ENCODE measurements at regions not wholly inside any gene's neighbourhood (a gene's known extent, or its start where the extent isn't known, plus 50 kb on each side); places are given as distances from the start of the nearest gene placed in this dataset.
"Not testable (repeated sequence)": the region's sequence is repeated elsewhere in the genome, so short reads cannot be mapped to it uniquely, and the experiment has no call there.

GRCh38 chr10:20582041-20582440, 315.1 kb downstream of the NEBL start:
- POLR2A ChIA-PET, result interaction anchor here (0.6 kb wide), 1 partner anchor 38 kb away, joined by 3 read pairs; no protein-coding TSS in a partner anchor
- WGBS (ENCODE audit: insufficient coverage), result 83% methylated on average over 1 of the region's 1 CpG
- CTCF ChIA-PET, result no interaction called here
- H3K27ac ChIP-seq (ENCODE audit: insufficient read depth in 1 of 2, low read depth in 1 of 2, low read length in 2 of 2, poor library complexity in 1 of 2, severe bottlenecking in 2 of 2), result no peak overlapping the region
- no peaks in the 10 kb centered on the region for H3K36me3 ChIP-seq (ENCODE audit: control insufficient read depth in 4 of 4, insufficient read depth in 4 of 4, low read length in 3 of 4)
- no peak overlapping the region for H3K4me3 ChIP-seq (ENCODE audit: control insufficient read depth in 1 of 7, extremely low read depth in 1 of 7, insufficient read depth in 4 of 7, low read depth in 2 of 7, low read length in 6 of 7)
- peaks cover 0 to 27% (median 8%) of the 10 kb centered on the region in 5 experiments for H3K9me3 ChIP-seq (ENCODE audit: control extremely low read depth in 1 of 5, control insufficient read depth in 4 of 5, insufficient read depth in 2 of 5, low read depth in 1 of 5, low read length in 4 of 5)
- no peak for DNase-seq
- no peaks in the 10 kb centered on the region for H3K4me1 ChIP-seq (ENCODE audit: control extremely low read depth in 1 of 4, control insufficient read depth in 4 of 4, insufficient read depth in 4 of 4, low read length in 3 of 4)
- no peaks in the 10 kb centered on the region for H3K27me3 ChIP-seq (replicated peaks in 2 of 5; ENCODE audit: control insufficient read depth in 4 of 5, insufficient read depth in 5 of 5, low read length in 4 of 5)

GRCh38 chr10:20573924-20574323, 323.2 kb downstream of the NEBL start:
- Histone ChIP-seq H3K27me3 (replicated peaks in 2 of 5; ENCODE audit: control insufficient read depth in 4 of 5, insufficient read depth in 5 of 5, low read length in 4 of 5) (no peaks in the 10 kb centered on the region), H3K9me3 (ENCODE audit: control extremely low read depth in 1 of 5, control insufficient read depth in 4 of 5, insufficient read depth in 2 of 5, low read depth in 1 of 5, low read length in 4 of 5) (no peaks in the 10 kb centered on the region), H3K27ac (ENCODE audit: insufficient read depth in 1 of 2, low read depth in 1 of 2, low read length in 2 of 2, poor library complexity in 1 of 2, severe bottlenecking in 2 of 2) (no peak overlapping the region), H3K36me3 (ENCODE audit: control insufficient read depth in 4 of 4, insufficient read depth in 4 of 4, low read length in 3 of 4) (no peaks in the 10 kb centered on the region), H3K4me1 (ENCODE audit: control extremely low read depth in 1 of 4, control insufficient read depth in 4 of 4, insufficient read depth in 4 of 4, low read length in 3 of 4) (peaks cover 0 to 15% (median 4%) of the 10 kb centered on the region in 4 experiments), H3K4me3 (ENCODE audit: control insufficient read depth in 1 of 7, extremely low read depth in 1 of 7, insufficient read depth in 4 of 7, low read depth in 2 of 7, low read length in 6 of 7) (no peak overlapping the region)
- ChIA-PET CTCF (no interaction called here), POLR2A (no interaction called here)
- DNase-seq, result no peak
- WGBS (ENCODE audit: insufficient coverage), result 100% methylated on average over 1 of the region's 2 CpGs

DNA sequence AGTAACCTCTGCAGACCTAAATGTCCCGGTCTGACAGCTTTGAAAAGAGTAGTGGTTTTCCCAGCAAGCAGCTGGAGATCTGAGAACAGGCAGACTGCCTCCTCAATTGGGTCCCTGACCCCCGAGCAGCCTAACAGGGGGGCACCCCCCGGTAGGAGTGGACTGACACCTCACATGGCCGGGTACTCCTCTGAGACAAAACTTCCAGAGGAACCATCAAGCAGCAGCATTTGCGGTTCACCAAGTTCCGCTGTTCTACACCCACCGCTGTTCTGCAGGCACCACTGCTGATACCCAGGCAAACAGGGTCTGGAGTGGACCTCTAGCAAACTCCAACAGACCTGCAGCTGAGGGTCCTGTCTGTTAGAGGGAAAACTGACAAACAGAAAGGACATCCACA, 341.1 kb downstream of the NEBL start:
- WGBS (ENCODE audit: insufficient coverage), result 100% methylated on average over 5 of the region's 7 CpGs
- H3K9me3 ChIP-seq (ENCODE audit: control extremely low read depth in 1 of 5, control insufficient read depth in 4 of 5, insufficient read depth in 2 of 5, low read depth in 1 of 5, low read length in 4 of 5); H3K27ac ChIP-seq (ENCODE audit: insufficient read depth in 1 of 2, low read depth in 1 of 2, low read length in 2 of 2, poor library complexity in 1 of 2, severe bottlenecking in 2 of 2); H3K27me3 ChIP-seq (replicated peaks in 2 of 5; ENCODE audit: control insufficient read depth in 4 of 5, insufficient read depth in 5 of 5, low read length in 4 of 5); H3K36me3 ChIP-seq (ENCODE audit: control insufficient read depth in 4 of 4, insufficient read depth in 4 of 4, low read length in 3 of 4); H3K4me3 ChIP-seq (ENCODE audit: control insufficient read depth in 1 of 7, extremely low read depth in 1 of 7, insufficient read depth in 4 of 7, low read depth in 2 of 7, low read length in 6 of 7); DNase-seq; CTCF ChIA-PET; H3K4me1 ChIP-seq (ENCODE audit: control extremely low read depth in 1 of 4, control insufficient read depth in 4 of 4, insufficient read depth in 4 of 4, low read length in 3 of 4); POLR2A ChIA-PET: not testable (repeated sequence)

DNA sequence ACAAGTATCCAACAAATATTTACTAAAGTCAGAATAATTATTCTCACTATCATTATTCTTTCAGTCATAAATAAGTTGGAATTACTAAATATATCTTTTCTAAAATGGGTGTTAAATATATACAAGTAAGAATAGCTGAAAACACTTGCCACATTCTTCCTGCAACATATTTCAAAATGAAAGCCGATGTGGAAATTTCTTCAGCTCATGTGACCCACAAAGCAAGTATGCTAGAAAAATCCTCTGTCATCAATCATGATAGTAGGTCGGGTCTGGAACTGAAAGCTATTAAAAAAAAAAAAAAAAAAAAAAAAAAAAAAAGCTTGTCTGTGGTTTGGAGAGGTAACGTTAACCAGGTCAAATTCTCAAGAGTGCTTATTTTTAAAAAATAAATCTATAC, 344.7 kb downstream of the NEBL start:
- Histone ChIP-seq H3K4me3 (ENCODE audit: control insufficient read depth in 1 of 7, extremely low read depth in 1 of 7, insufficient read depth in 4 of 7, low read depth in 2 of 7, low read length in 6 of 7) (no peak overlapping the region), H3K27ac (ENCODE audit: insufficient read depth in 1 of 2, low read depth in 1 of 2, low read length in 2 of 2, poor library complexity in 1 of 2, severe bottlenecking in 2 of 2) (no peak overlapping the region), H3K4me1 (ENCODE audit: control extremely low read depth in 1 of 4, control insufficient read depth in 4 of 4, insufficient read depth in 4 of 4, low read length in 3 of 4) (peaks cover 0 to 6% (median 2%) of the 10 kb centered on the region in 4 experiments), H3K9me3 (ENCODE audit: control extremely low read depth in 1 of 5, control insufficient read depth in 4 of 5, insufficient read depth in 2 of 5, low read depth in 1 of 5, low read length in 4 of 5) (no peaks in the 10 kb centered on the region), H3K27me3 (replicated peaks in 2 of 5; ENCODE audit: control insufficient read depth in 4 of 5, insufficient read depth in 5 of 5, low read length in 4 of 5) (no peaks in the 10 kb centered on the region), H3K36me3 (ENCODE audit: control insufficient read depth in 4 of 4, insufficient read depth in 4 of 4, low read length in 3 of 4) (no peaks in the 10 kb centered on the region)
- WGBS (ENCODE audit: insufficient coverage), result no CpG with 5 or more reads among the region's 3 CpGs
- ChIA-PET CTCF (no interaction called here), POLR2A (interaction anchor here (0.6 kb wide), 1 partner anchor 515 kb away, joined by 3 read pairs; no protein-coding TSS in a partner anchor)
- DNase-seq, result peak; percentile 4 to 77 (median 52)

DNA sequence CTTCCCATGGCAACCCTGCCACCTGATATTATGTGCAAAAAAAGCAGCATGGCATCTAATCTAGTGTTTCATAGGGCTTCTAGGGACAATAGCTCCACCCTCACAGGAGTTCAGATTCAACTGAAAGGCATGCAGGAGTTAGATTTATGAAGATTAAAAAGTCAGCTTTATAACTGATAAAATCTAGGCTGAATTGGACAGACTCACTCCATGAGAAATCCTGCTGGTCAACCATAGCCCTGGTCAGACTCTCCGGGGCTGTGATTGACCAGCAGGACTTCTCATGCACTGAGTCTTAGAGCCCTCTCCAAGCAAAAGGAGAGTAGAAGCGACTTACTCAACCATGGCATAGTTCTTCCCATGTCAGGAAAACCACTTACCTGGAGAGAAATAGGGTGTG, 345.4 kb downstream of the NEBL start:
- H3K9me3 ChIP-seq (ENCODE audit: control extremely low read depth in 1 of 5, control insufficient read depth in 4 of 5, insufficient read depth in 2 of 5, low read depth in 1 of 5, low read length in 4 of 5), result no peaks in the 10 kb centered on the region
- DNase-seq, result no peak
- ChIA-PET POLR2A (no interaction called here), CTCF (no interaction called here)
- no peaks in the 10 kb centered on the region for H3K27me3 ChIP-seq (replicated peaks in 2 of 5; ENCODE audit: control insufficient read depth in 4 of 5, insufficient read depth in 5 of 5, low read length in 4 of 5)
- H3K27ac ChIP-seq (ENCODE audit: insufficient read depth in 1 of 2, low read depth in 1 of 2, low read length in 2 of 2, poor library complexity in 1 of 2, severe bottlenecking in 2 of 2), result no peak overlapping the region
- no peaks in the 10 kb centered on the region for H3K36me3 ChIP-seq (ENCODE audit: control insufficient read depth in 4 of 4, insufficient read depth in 4 of 4, low read length in 3 of 4)
- H3K4me1 ChIP-seq (ENCODE audit: control extremely low read depth in 1 of 4, control insufficient read depth in 4 of 4, insufficient read depth in 4 of 4, low read length in 3 of 4), result peaks cover 0 to 6% (median 2%) of the 10 kb centered on the region in 4 experiments
- H3K4me3 ChIP-seq (ENCODE audit: control insufficient read depth in 1 of 7, extremely low read depth in 1 of 7, insufficient read depth in 4 of 7, low read depth in 2 of 7, low read length in 6 of 7), result no peak overlapping the region
- 90% methylated on average over 1 of the region's 2 CpGs for WGBS (ENCODE audit: insufficient coverage)

- Histone ChIP-seq H3K36me3 (ENCODE audit: control insufficient read depth in 4 of 4, insufficient read depth in 4 of 4, low read length in 3 of 4) (no peaks in the 10 kb centered on the region), H3K4me1 (ENCODE audit: control extremely low read depth in 1 of 4, control insufficient read depth in 4 of 4, insufficient read depth in 4 of 4, low read length in 3 of 4) (no peaks in the 10 kb centered on the region), H3K9me3 (ENCODE audit: control extremely low read depth in 1 of 5, control insufficient read depth in 4 of 5, insufficient read depth in 2 of 5, low read depth in 1 of 5, low read length in 4 of 5) (peaks cover 0 to 3% (median 0%) of the 10 kb centered on the region in 5 experiments), H3K27ac (ENCODE audit: insufficient read depth in 1 of 2, low read depth in 1 of 2, low read length in 2 of 2, poor library complexity in 1 of 2, severe bottlenecking in 2 of 2) (no peak overlapping the region), H3K4me3 (ENCODE audit: control insufficient read depth in 1 of 7, extremely low read depth in 1 of 7, insufficient read depth in 4 of 7, low read depth in 2 of 7, low read length in 6 of 7) (no peak overlapping the region), H3K27me3 (replicated peaks in 2 of 5; ENCODE audit: control insufficient read depth in 4 of 5, insufficient read depth in 5 of 5, low read length in 4 of 5) (no peaks in the 10 kb centered on the region)
- DNase-seq, result no peak
- ChIA-PET POLR2A (no interaction called here), CTCF (no interaction called here)
- 83% methylated on average over 2 of the region's 7 CpGs for WGBS (ENCODE audit: insufficient coverage)
Observed at GRCh38 chr10:20535897-20536881, 360.9 kb downstream of the NEBL start.

- POLR2A ChIA-PET; H3K4me1 ChIP-seq (ENCODE audit: control extremely low read depth in 1 of 4, control insufficient read depth in 4 of 4, insufficient read depth in 4 of 4, low read length in 3 of 4); H3K27ac ChIP-seq (ENCODE audit: insufficient read depth in 1 of 2, low read depth in 1 of 2, low read length in 2 of 2, poor library complexity in 1 of 2, severe bottlenecking in 2 of 2); CTCF ChIA-PET; DNase-seq; H3K4me3 ChIP-seq (ENCODE audit: control insufficient read depth in 1 of 7, extremely low read depth in 1 of 7, insufficient read depth in 4 of 7, low read depth in 2 of 7, low read length in 6 of 7); H3K36me3 ChIP-seq (ENCODE audit: control insufficient read depth in 4 of 4, insufficient read depth in 4 of 4, low read length in 3 of 4); H3K9me3 ChIP-seq (ENCODE audit: control extremely low read depth in 1 of 5, control insufficient read depth in 4 of 5, insufficient read depth in 2 of 5, low read depth in 1 of 5, low read length in 4 of 5); H3K27me3 ChIP-seq (replicated peaks in 2 of 5; ENCODE audit: control insufficient read depth in 4 of 5, insufficient read depth in 5 of 5, low read length in 4 of 5): not testable (repeated sequence)
- WGBS (ENCODE audit: insufficient coverage), result 97% methylated on average over 6 of the region's 20 CpGs
Observed at GRCh38 chr10:20531241-20531883, 365.7 kb downstream of the NEBL start.
